Keratinocyte (primary cell): ENCODE measurements at regions not wholly inside any gene's neighbourhood (a gene's known extent, or its start where the extent isn't known, plus 50 kb on each side); places are given as distances from the start of the nearest gene placed in this dataset.

ENCODE experiments used
- CTCF ChIP-seq, 3 experiments: IDR thresholded peaks in 1 of 3; conservative IDR thresholded peaks in 1 of 3; optimal IDR thresholded peaks in 1 of 3; 2 replicates in 2 of 3; 3 replicates in 1 of 3; pipeline versions ENCODE3 to v1.5.1; 2011; ENCODE audit warnings: low read length in 3 of 3, mild to moderate bottlenecking in 3 of 3, moderate library complexity in 2 of 3, control low read depth in 1 of 3, inconsistent platforms in 1 of 3; ENCODE audit not compliant: insufficient read depth in 2 of 3; ENCODE audit errors: extremely low read depth in 1 of 3
- EZH2 ChIP-seq: IDR thresholded peaks from one replicate; pipeline ENCODE4 v1.6.1; 2012; ENCODE audit warnings: inconsistent platforms, mild to moderate bottlenecking, low read length, moderate library complexity

- TF ChIP-seq CTCF (optimal IDR thresholded peaks at IDR 0.05 in 1 of 3, IDR thresholded peaks at IDR 0.05 in 1 of 3, conservative IDR thresholded peaks at IDR 0.05 in 1 of 3; ENCODE audit: extremely low read depth in 1 of 3, insufficient read depth in 2 of 3, low read length in 3 of 3) (no peak), EZH2 (no peak)
These were observed 579.8 kb upstream of the ST8SIA4 start for GRCh38 chr5:101482931-101483330.
